Transverse colon (tissue), 4 donors: ENCODE measurements at regions not wholly inside any gene's neighbourhood (a gene's known extent, or its start where the extent isn't known, plus 50 kb on each side); places are given as distances from the start of the nearest gene placed in this dataset.

Experiments
- POLR2A ChIP-seq: fragments of 450-650 bp; IDR thresholded peaks from one replicate; pipeline ENCODE4 v1.6.1; 2016; ENCODE audit warnings: antibody characterized with exemption, mild to moderate bottlenecking, moderate library complexity
- POLR2AphosphoS5 ChIP-seq, 3 donors: sonication (generic); formaldehyde crosslinking; IDR thresholded peaks; one replicate each; pipeline ENCODE4 v1.6.1; 2016; ENCODE audit warnings: antibody characterized with exemption in 3 of 3
- TF ChIP-seq, protein P1 (sequence below), 5 experiments: fragments of 200-600 bp in 3 of 5; fragments of 450-650 bp in 2 of 5; sonication (generic) in 3 of 5; IDR thresholded peaks; 1 replicate in 2 of 5; 2 replicates in 3 of 5; pipeline ENCODE4 v1.5.1; 2016 to 2017; ENCODE audit warnings: antibody characterized with exemption in 5 of 5, inconsistent platforms in 3 of 5, mild to moderate bottlenecking in 2 of 5, moderate library complexity in 1 of 5

DNA sequence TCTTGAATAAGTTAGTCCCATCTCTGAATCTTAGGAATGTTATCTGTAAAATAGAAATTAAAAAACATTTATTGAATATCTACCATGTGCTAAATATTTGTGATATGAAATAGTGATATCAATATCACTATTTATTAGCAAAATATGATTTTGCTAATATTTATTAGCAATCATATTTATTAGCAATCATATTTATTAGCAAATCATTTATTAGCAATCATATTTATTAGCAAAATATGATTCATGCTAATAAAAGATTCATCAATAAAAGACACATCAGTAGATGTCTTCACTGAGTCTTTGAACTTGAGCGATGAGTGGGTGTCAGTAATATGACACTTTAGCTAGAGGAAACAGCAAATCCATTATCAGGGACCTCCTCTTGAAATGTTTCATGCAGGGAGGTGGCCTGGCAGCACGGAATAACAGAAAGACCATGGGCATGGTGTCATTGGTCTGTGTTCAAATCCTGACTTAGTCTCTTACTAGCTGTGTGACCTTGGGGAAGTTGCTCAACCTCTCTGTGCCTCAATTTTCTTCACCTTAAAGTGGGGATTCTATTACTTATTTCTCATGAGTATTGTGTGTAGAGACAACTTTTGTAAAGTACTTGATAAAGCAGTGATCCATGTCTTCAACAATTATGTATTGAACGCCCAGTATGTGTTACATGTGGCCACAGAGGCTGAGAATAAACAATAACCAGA lies 456.2 kb upstream of the MEX3C start:
- TF ChIP-seq, protein P1, sequence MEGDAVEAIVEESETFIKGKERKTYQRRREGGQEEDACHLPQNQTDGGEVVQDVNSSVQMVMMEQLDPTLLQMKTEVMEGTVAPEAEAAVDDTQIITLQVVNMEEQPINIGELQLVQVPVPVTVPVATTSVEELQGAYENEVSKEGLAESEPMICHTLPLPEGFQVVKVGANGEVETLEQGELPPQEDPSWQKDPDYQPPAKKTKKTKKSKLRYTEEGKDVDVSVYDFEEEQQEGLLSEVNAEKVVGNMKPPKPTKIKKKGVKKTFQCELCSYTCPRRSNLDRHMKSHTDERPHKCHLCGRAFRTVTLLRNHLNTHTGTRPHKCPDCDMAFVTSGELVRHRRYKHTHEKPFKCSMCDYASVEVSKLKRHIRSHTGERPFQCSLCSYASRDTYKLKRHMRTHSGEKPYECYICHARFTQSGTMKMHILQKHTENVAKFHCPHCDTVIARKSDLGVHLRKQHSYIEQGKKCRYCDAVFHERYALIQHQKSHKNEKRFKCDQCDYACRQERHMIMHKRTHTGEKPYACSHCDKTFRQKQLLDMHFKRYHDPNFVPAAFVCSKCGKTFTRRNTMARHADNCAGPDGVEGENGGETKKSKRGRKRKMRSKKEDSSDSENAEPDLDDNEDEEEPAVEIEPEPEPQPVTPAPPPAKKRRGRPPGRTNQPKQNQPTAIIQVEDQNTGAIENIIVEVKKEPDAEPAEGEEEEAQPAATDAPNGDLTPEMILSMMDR (IDR thresholded peaks at IDR 0.05), result no peak
- no peak for TF ChIP-seq POLR2AphosphoS5 (IDR thresholded peaks at IDR 0.05)
- TF ChIP-seq POLR2A, result no peak
